ENCODE measurements at regions not wholly inside any gene's neighbourhood (a gene's known extent, or its start where the extent isn't known, plus 50 kb on each side); places are given as distances from the start of the nearest gene placed in this dataset.

GRCh38 chr10:47224546-47225218 is 75.3 kb upstream of the GDF10 start:
- no peak for DNase-seq (ENCODE audit: extremely low read depth, low read depth)

- DNase-seq (ENCODE audit: extremely low read depth, low read depth) = no peak
Observed at GRCh38 chr10:47225219-47225927, 74.6 kb upstream of the GDF10 start.

- no peak for DNase-seq (ENCODE audit: extremely low read depth, low read depth)
Observed at GRCh38 chr10:47225928-47226645, 73.9 kb upstream of the GDF10 start.

GRCh38 chr10:47230482-47230881 is 69.5 kb upstream of the GDF10 start:
- no peak for DNase-seq (ENCODE audit: extremely low read depth, low read depth)

GRCh38 chr10:47230957-47231356 is 69.0 kb upstream of the GDF10 start:
- no peak for DNase-seq (ENCODE audit: extremely low read depth, low read depth)

GRCh38 chr10:47231414-47231813 is 68.6 kb upstream of the GDF10 start:
- no peak for DNase-seq (ENCODE audit: extremely low read depth, low read depth)

GRCh38 chr10:47233631-47234030 is 66.4 kb upstream of the GDF10 start:
- no peak for DNase-seq (ENCODE audit: extremely low read depth, low read depth)

- no peak for DNase-seq (ENCODE audit: extremely low read depth, low read depth)
Observed at GRCh38 chr10:47235484-47235883, 64.5 kb upstream of the GDF10 start.

GRCh38 chr10:47237316-47238260 is 62.4 kb upstream of the GDF10 start:
- no peak for DNase-seq (ENCODE audit: extremely low read depth, low read depth)

GRCh38 chr10:47238331-47239095 is 61.5 kb upstream of the GDF10 start:
- DNase-seq (ENCODE audit: extremely low read depth, low read depth) = no peak

- DNase-seq (ENCODE audit: extremely low read depth, low read depth) = no peak
Observed at GRCh38 chr10:47239211-47239610, 60.8 kb upstream of the GDF10 start.

- DNase-seq (ENCODE audit: extremely low read depth, low read depth) = no peak
Observed at GRCh38 chr10:47240173-47240572, 59.8 kb upstream of the GDF10 start.

GRCh38 chr10:47241256-47241655 is 58.7 kb upstream of the GDF10 start:
- no peak for DNase-seq (ENCODE audit: extremely low read depth, low read depth)

- DNase-seq (ENCODE audit: extremely low read depth, low read depth) = no peak
Observed at GRCh38 chr10:47241946-47242867, 57.8 kb upstream of the GDF10 start.

GRCh38 chr10:47243356-47243755 is 56.6 kb upstream of the GDF10 start:
- no peak for DNase-seq (ENCODE audit: extremely low read depth, low read depth)

- DNase-seq (ENCODE audit: extremely low read depth, low read depth) = no peak
Observed at GRCh38 chr10:47243791-47244190, 56.2 kb upstream of the GDF10 start.

GRCh38 chr10:47244560-47245500 is 55.2 kb upstream of the GDF10 start:
- no peak for DNase-seq (ENCODE audit: extremely low read depth, low read depth)

Measured in NCI-H460 (cell line).